Mucosa of descending colon (tissue), 3 donors: ENCODE measurements at regions not wholly inside any gene's neighbourhood (a gene's known extent, or its start where the extent isn't known, plus 50 kb on each side); places are given as distances from the start of the nearest gene placed in this dataset.
A peak's percentile ranks its signal among the peaks of the same experiment; 100 is the strongest.

ENCODE experiments used
- ATAC-seq: fragments of 200-7000 bp; cut with Tn5 transposase; one replicate; pipeline ENCODE4 v1.9.1; 2020; ENCODE audit warnings: mild to moderate bottlenecking, moderate library complexity
- DNase-seq, 3 donors: peaks; one replicate each; pipeline ENCODE4 v3.0.0-alpha.2; 2020
- H3K36me3 ChIP-seq: fragments of 200-600 bp; one replicate; pipeline ENCODE4 v1.8.0; 2021; ENCODE audit warnings: low read depth, mild to moderate bottlenecking
- H3K4me1 ChIP-seq: fragments of 200-600 bp; one replicate; pipeline ENCODE4 v1.8.0; 2021; ENCODE audit warnings: low read depth, mild to moderate bottlenecking
- H3K4me3 ChIP-seq: fragments of 200-600 bp; one replicate; pipeline ENCODE4 v1.8.0; 2021; ENCODE audit warnings: mild to moderate bottlenecking
- H3K9me3 ChIP-seq: fragments of 200-600 bp; one replicate; pipeline ENCODE4 v1.8.0; 2021; ENCODE audit warnings: mild to moderate bottlenecking
- CTCF ChIP-seq: fragments of 200-600 bp; IDR thresholded peaks from one replicate; pipeline ENCODE4 v1.8.0; 2022; ENCODE audit warnings: antibody characterized with exemption, mild to moderate bottlenecking
- intact Hi-C, 2 donors: fragments of 100-400 bp; cut with DNase I in 1 of 2; cut with micrococcal nuclease in 1 of 2; formaldehyde crosslinking; loops; one replicate each; pipeline versions ENCODE4 v1.11.0 to v1.11.1; 2022; cut with DNase I, micrococcal nuclease
- donor health status: DM: no; HTN: no; CAD: no; lungs with moderate emphysema.
- donor health status: DM: no; HTN: no; CAD: no.
- donor health status: DM: no; HTN: yes; CAD: no.

DNA sequence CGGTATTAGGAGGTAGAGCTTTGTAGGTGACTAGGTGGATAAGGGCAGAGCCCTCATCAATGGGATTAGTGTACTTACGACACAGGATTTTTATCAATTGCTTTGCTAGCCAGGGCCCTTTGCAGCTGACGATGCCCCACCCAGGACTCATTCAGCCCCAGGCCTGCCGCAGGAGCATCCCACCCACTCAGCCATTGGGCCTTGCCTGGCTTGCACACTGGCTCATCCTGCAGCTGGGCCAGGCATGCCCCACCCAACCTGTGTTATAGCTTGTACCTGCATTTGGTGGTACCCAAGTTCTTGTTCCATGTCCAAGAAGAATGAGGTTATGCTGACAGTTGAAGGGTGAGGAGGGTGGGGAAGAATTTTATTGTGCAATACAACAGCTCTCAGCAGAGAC is 317.5 kb downstream of the PPARGC1A start:
- H3K9me3 ChIP-seq: no peaks in the 10 kb centered on the region
- ATAC-seq (no peak), DNase-seq (peak in 1 of 3 donors; percentile 38)
- H3K36me3 ChIP-seq: no peaks in the 10 kb centered on the region
- intact Hi-C loops: no loop called here
- H3K4me3 ChIP-seq: no peak overlapping the region
- no peak for TF ChIP-seq CTCF
- H3K4me1 ChIP-seq: no peaks in the 10 kb centered on the region

GRCh38 chr4:23567338-23567737 is 322.5 kb downstream of the PPARGC1A start:
- no peak for ATAC-seq
- no peak for DNase-seq
- H3K4me3 ChIP-seq: no peak overlapping the region
- H3K4me1 ChIP-seq: no peaks in the 10 kb centered on the region
- H3K36me3 ChIP-seq: no peaks in the 10 kb centered on the region
- TF ChIP-seq CTCF: no peak
- H3K9me3 ChIP-seq: no peaks in the 10 kb centered on the region
- intact Hi-C loops: no loop called here

GRCh38 chr4:23560748-23561147 is 329.1 kb downstream of the PPARGC1A start:
- intact Hi-C loops: no loop called here

GRCh38 chr4:23558101-23558500 is 331.7 kb downstream of the PPARGC1A start:
- DNase-seq: no peak
- ATAC-seq: no peak
- intact Hi-C loops: no loop called here

More at GRCh38 chr4:23560748-23561147, 329.1 kb downstream of the PPARGC1A start:
- DNase-seq: no peak
- ATAC-seq: no peak
- H3K9me3 ChIP-seq: no peaks in the 10 kb centered on the region
- H3K4me1 ChIP-seq: no peaks in the 10 kb centered on the region
- H3K4me3 ChIP-seq: no peak overlapping the region
- TF ChIP-seq CTCF: no peak
- H3K36me3 ChIP-seq: no peaks in the 10 kb centered on the region

GRCh38 chr4:23547601-23548000 is 342.2 kb downstream of the PPARGC1A start:
- no peaks in the 10 kb centered on the region for H3K4me1 ChIP-seq
- H3K9me3 ChIP-seq: no peaks in the 10 kb centered on the region
- DNase-seq (no peak), ATAC-seq (no peak)
- no peak for TF ChIP-seq CTCF
- no peak overlapping the region for H3K4me3 ChIP-seq
- intact Hi-C loops: no loop called here
- H3K36me3 ChIP-seq: no peaks in the 10 kb centered on the region

More at GRCh38 chr4:23558101-23558500, 331.7 kb downstream of the PPARGC1A start:
- TF ChIP-seq CTCF: no peak
- H3K4me1 ChIP-seq: no peaks in the 10 kb centered on the region
- H3K4me3 ChIP-seq: no peak overlapping the region
- peaks cover 9% of the 10 kb centered on the region for H3K9me3 ChIP-seq
- no peaks in the 10 kb centered on the region for H3K36me3 ChIP-seq

GRCh38 chr4:23547096-23547495 is 342.8 kb downstream of the PPARGC1A start:
- no peaks in the 10 kb centered on the region for H3K9me3 ChIP-seq
- ATAC-seq (no peak), DNase-seq (no peak)
- intact Hi-C loops: no loop called here
- H3K4me1 ChIP-seq: no peaks in the 10 kb centered on the region
- TF ChIP-seq CTCF: no peak
- no peaks in the 10 kb centered on the region for H3K36me3 ChIP-seq
- no peak overlapping the region for H3K4me3 ChIP-seq
